ENCODE measurements at regions not wholly inside any gene's neighbourhood (a gene's known extent, or its start where the extent isn't known, plus 50 kb on each side); places are given as distances from the start of the nearest gene placed in this dataset.
A peak's percentile ranks its signal among the peaks of the same experiment; 100 is the strongest.
"Not testable (repeated sequence)": the region's sequence is repeated elsewhere in the genome, so short reads cannot be mapped to it uniquely, and the experiment has no call there.

- no peak for DNase-seq (ENCODE audit: low read depth)
Measured at GRCh38 chr17:51387986-51388385, 127.6 kb downstream of the UTP18 start.

GRCh38 chr17:51389875-51390274 is 129.5 kb downstream of the UTP18 start:
- DNase-seq (ENCODE audit: low read depth) = no peak

DNA sequence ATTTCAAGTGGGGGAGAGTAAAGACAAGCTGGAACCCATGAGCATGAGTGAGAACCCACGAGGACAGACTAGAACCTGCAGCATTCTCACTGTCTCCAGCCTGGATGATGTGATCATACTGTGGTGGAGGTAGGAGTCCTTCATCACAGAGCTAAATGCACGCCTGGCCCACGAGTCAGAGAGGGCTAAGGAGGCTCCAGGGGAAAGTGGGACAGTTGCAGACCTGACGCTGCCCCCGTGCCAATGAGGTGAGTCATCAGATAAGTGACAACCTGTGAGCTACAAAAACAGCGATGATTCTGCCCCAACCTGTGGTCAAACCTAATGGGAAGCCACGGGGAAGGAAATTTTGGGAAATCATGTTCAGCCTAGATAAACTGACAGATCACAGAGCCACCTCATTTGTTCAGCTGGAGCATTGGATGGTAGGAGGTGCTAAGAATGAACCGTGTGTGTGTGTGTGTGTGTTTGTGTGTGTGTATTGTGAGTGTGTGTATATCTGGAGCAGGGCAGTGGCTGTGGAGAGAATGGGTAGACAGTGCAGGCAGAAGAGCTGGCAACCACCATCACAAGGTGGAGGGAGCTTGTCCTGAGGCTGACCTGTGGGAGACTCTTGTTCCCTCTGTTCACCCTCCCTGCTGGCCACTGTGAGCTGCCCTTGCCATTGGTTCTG is 131.8 kb downstream of the UTP18 start:
- no peak for DNase-seq (ENCODE audit: low read depth)

GRCh38 chr17:51395621-51396020 is 135.3 kb downstream of the UTP18 start:
- no peak for DNase-seq (ENCODE audit: low read depth)

- no peak for DNase-seq (ENCODE audit: low read depth)
Measured at GRCh38 chr17:51397361-51398127, 137.2 kb downstream of the UTP18 start.

DNA sequence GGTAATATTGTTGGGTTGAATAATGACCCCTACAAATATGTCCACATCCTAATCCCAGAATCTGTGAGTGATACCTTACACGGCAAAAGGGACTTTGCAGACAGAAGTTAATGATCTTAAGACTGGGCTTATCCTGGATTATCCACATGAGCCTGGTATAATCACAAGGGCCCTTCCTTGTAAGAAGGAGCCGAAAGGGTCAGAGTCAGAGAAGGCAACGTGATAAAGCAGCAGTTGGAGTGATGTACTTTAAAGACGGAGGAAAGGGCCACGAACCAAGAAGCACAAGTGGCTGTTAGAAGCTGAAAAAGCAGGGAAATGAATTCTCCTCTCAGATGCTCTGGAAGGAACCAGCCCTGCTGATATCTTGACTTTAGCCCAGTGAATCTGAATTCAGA is 137.8 kb downstream of the UTP18 start:
- DNase-seq (ENCODE audit: low read depth) = no peak

- DNase-seq (ENCODE audit: low read depth) = no peak
Measured at GRCh38 chr17:51398687-51399086, 138.3 kb downstream of the UTP18 start.

- DNase-seq (ENCODE audit: low read depth) = no peak
Measured at GRCh38 chr17:51401279-51401678, 140.9 kb downstream of the UTP18 start.

- no peak for DNase-seq (ENCODE audit: low read depth)
Measured at GRCh38 chr17:51402899-51403298, 142.6 kb downstream of the UTP18 start.

DNA sequence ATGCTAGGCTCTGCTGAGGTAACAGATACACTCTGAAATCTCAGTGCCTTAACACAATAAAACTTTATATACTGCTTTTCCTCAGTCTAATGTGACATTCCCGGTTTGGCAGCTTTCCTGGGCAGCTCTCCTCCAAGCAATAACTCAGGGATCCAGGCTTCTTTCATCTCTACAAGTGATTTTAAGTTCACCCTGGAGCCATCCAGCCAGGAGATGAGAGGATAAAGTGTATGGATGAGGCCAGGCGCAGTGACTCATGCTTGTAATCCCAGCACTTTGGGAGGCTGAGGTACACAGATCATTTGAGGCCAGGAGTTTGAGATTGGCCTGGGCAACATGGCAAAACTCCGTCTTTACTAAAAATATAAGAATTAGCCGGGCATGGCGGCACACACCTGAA is 147.2 kb downstream of the UTP18 start:
- DNase-seq (ENCODE audit: low read depth) = no peak

DNA sequence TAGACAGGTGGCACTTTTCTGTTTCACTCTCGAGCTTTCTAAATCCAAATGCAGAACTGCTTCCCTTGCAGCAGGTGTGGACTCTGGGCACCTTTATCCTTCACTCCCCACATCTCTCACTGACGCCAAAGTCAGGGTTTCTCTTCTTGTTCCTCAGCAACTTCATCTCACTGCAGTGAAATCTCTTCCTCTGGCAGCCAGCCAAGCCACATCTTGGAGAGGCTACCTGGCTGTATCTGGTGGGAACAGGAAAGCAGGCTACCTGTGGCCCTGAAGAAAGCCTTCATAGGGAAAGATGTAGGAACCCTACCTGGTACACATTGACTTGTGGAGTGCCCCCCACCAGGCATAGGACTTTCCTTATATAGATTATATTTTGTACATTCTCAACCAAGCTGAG is 159.1 kb downstream of the UTP18 start:
- no peak for DNase-seq (ENCODE audit: low read depth)

- no peak for DNase-seq (ENCODE audit: low read depth)
Measured at GRCh38 chr17:51421525-51421924, 161.2 kb downstream of the UTP18 start.

DNA sequence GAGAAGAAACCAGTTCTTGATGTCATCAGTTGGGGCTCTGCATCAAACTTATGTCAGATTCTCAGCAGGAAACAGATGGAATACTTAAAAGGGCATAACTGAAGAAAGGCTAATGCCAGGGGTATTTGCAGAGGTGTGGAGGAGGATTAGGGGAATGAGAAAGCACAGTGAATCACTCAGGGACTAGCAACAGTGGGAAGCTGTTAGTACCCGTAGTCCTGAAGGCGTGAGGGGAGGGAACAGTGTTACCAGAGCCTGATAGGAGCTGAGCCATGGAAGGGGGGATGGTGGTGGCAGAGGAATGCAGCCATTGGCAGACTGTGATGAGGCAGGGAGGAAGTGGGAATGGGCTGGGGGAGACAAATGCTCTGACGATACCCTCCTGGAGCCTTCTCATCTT is 162.3 kb downstream of the UTP18 start:
- no peak for DNase-seq (ENCODE audit: low read depth)

DNA sequence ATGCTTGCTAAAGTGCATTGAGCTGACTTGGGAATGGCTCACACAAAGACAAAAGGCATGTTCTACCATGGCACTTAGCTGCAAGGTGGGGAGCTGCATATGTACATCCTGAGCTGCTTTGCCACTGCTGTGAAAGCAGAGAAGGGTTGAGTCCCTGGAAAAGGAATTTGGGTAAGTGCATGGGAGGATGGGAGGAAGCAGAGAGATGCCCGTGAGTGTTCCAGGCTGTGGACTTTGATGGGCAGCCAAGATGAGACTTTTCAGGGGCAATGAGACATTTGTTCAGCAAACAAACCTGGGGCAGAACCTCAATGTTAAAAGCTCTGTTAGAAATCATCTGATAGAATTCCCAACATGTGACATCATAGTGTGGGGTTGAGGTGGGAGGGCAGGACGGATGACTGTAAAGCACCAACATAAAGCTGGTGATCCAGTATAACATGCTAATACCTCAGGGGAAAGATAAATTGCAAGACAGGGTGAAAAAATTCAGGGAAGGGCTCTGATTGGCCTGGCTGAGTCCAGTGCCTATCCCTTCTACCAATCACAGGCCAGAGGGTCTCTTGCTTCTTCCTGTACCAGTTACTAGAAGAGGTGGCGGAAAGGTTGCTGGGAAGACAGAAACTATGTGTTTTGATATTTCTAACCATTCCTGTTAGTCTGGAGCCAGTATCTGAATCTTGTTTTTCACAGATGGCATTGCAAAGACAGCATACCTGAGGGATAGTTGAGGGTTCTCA is 163.2 kb downstream of the UTP18 start:
- DNase-seq (ENCODE audit: low read depth) = no peak

- no peak for DNase-seq (ENCODE audit: low read depth)
Measured at GRCh38 chr17:51425773-51426172, 165.4 kb downstream of the UTP18 start.

DNA sequence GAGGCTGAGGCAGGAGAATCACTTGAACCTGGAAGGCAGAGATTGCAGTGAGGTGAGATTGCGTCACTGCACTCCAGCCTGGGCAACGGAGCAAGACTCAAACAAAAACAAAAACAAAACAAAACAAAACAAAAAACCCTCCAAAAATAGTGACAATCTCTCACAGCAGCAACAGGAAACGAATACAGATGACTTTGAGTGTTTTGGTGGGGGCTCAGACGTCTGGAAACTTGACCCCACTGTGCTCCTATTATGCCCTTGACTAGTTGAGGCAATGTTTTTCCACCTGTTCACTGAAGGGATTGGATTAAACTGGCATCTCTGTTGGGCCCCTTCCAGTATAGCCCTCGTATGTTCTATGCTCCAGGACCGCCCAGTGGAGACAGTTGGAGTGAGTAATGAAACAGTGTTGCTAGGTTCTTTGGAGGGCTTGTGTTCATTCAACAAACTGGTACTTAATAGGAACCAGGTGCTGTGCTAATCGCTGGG is 167.0 kb downstream of the UTP18 start:
- no peak for DNase-seq (ENCODE audit: low read depth)

GRCh38 chr17:51427856-51428255 is 167.5 kb downstream of the UTP18 start:
- DNase-seq (ENCODE audit: low read depth) = peak; percentile 35

GRCh38 chr17:51428668-51429495 is 168.5 kb downstream of the UTP18 start:
- no peak for DNase-seq (ENCODE audit: low read depth)

GRCh38 chr17:51429938-51430337 is 169.6 kb downstream of the UTP18 start:
- not testable (repeated sequence) for DNase-seq (ENCODE audit: low read depth)

GRCh38 chr17:51430591-51430990 is 170.2 kb downstream of the UTP18 start:
- no peak for DNase-seq (ENCODE audit: low read depth)

- no peak for DNase-seq (ENCODE audit: low read depth)
Measured at GRCh38 chr17:51434434-51435170, 174.3 kb downstream of the UTP18 start.
